Thymus (tissue), 11 donors: ENCODE measurements at regions not wholly inside any gene's neighbourhood (a gene's known extent, or its start where the extent isn't known, plus 50 kb on each side); places are given as distances from the start of the nearest gene placed in this dataset.

Experiments
- DNase-seq, 9 donors: peaks; one replicate each; pipeline ENCODE4 v3.0.0-alpha.2; 2013; ENCODE audit warnings: low spot score in 9 of 9, low read depth in 6 of 9, missing footprints in 1 of 9
- H3K27ac ChIP-seq, 2 donors: one replicate each; pipeline ENCODE4 v1.5.1; 2013; ENCODE audit warnings: control low read depth in 1 of 2, low read depth in 1 of 2, low read length in 1 of 2, mild to moderate bottlenecking in 1 of 2, moderate library complexity in 1 of 2
- H3K27me3 ChIP-seq, 2 donors: one replicate each; pipeline ENCODE4 v1.5.1; 2013; ENCODE audit warnings: low read length in 1 of 2; ENCODE audit not compliant: control insufficient read depth in 2 of 2, insufficient read depth in 1 of 2
- H3K36me3 ChIP-seq, 2 donors: one replicate each; pipeline ENCODE4 v1.5.1; 2013; ENCODE audit warnings: low read length in 1 of 2, mild to moderate bottlenecking in 1 of 2, moderate library complexity in 1 of 2; ENCODE audit not compliant: control insufficient read depth in 2 of 2, insufficient read depth in 2 of 2
- H3K4me1 ChIP-seq, 2 donors: one replicate each; pipeline ENCODE4 v1.5.1; 2013; ENCODE audit warnings: low read length in 2 of 2; ENCODE audit not compliant: control insufficient read depth in 2 of 2, insufficient read depth in 2 of 2
- H3K4me3 ChIP-seq, 2 donors: one replicate each; pipeline ENCODE4 v1.5.1; 2013; ENCODE audit warnings: low read length in 2 of 2, control low read depth in 1 of 2, mild to moderate bottlenecking in 1 of 2
- H3K9me3 ChIP-seq, 2 donors: one replicate each; pipeline ENCODE4 v1.5.1; 2013; ENCODE audit warnings: low read length in 1 of 2, mild to moderate bottlenecking in 1 of 2; ENCODE audit not compliant: control insufficient read depth in 2 of 2, insufficient read depth in 1 of 2
- WGBS: extraction: QIAGEN DNeasy Blood & Tissue Kit; methylation state at CpG from one replicate; pipeline ENCODE4 v1.1.7; 2013; 5-methylcytosine and 5-hydroxymethylcytosine counted together
- donor health status: healthy.

GRCh38 chr20:12883507-12883885 is 125.3 kb upstream of the SPTLC3 start:
- no peaks in the 10 kb centered on the region for H3K4me1 ChIP-seq
- no peak overlapping the region for H3K4me3 ChIP-seq
- no peaks in the 10 kb centered on the region for H3K36me3 ChIP-seq
- no peaks in the 10 kb centered on the region for H3K9me3 ChIP-seq
- no peak for DNase-seq
- H3K27me3 ChIP-seq = no peaks in the 10 kb centered on the region
- H3K27ac ChIP-seq = no peak overlapping the region

DNA sequence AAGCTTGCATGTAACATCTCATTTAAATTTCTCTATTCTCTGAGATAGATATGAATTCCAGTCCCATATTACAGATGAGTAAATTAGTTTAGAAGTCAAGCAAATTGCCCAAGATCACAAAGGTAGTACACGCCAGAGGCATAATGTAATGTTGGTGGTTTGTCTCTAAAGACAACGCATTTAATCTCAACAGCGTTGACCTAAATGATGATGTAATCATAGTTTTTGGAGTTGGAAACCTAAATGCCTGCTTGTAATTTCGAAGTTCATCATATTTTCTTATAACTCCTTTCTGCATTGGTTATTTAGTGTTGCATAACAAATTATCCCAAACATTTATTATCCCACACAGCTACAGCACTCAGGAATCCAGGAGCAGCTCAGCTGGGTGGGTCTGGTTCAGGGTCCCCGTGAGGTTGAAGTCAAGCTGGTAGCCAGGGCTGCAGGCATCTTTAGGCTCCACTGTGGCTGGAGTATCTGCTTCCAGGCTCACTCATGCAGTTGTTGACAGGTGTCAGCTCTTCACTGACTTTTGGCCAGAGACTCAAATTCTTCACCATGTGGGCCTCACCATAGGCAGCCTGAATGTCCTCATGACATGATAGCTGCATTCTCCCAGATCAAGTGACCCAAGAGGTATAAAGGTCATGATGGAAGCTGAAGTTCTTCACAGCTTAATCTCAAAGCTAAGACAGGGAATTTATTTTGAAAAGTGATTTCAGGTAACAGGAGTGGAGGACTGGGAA is 122.0 kb upstream of the SPTLC3 start:
- 89% methylated on average over 5 of the region's 5 CpGs for WGBS
- DNase-seq = no peak

GRCh38 chr20:12891643-12892042 is 117.1 kb upstream of the SPTLC3 start:
- no peaks in the 10 kb centered on the region for H3K36me3 ChIP-seq
- H3K4me3 ChIP-seq = no peak overlapping the region
- no peaks in the 10 kb centered on the region for H3K9me3 ChIP-seq
- 97% methylated on average over 3 of the region's 3 CpGs for WGBS
- no peaks in the 10 kb centered on the region for H3K27me3 ChIP-seq
- DNase-seq = no peak
- H3K27ac ChIP-seq = no peak overlapping the region
- H3K4me1 ChIP-seq = no peaks in the 10 kb centered on the region

More for the DNA sequence above, 122.0 kb upstream of the SPTLC3 start:
- Histone ChIP-seq H3K4me1 (no peaks in the 10 kb centered on the region), H3K9me3 (no peaks in the 10 kb centered on the region), H3K36me3 (no peaks in the 10 kb centered on the region), H3K27me3 (no peaks in the 10 kb centered on the region), H3K4me3 (no peak overlapping the region), H3K27ac (no peak overlapping the region)

DNA sequence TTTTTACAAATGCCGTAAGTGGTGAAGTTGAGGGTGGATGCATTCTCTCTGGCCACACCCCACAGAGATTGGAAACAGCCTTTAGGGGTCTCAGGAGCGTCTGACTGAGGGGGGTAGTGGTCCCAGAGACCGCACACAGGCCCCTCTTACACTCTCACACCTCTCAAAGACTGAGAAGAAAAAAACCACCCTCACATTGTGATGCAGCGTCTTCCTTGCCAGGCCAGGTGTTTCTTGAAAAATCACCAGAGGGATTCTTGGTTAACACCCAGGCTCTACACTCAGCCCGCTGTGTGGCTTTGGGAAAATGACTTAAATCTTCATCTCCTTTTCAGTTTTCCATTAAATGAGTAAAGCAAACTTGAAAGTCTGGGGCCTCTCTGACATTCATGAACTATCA is 115.8 kb upstream of the SPTLC3 start:
- H3K27ac ChIP-seq = no peak overlapping the region
- WGBS = 61% methylated on average over 5 of the region's 5 CpGs
- no peaks in the 10 kb centered on the region for H3K4me1 ChIP-seq
- H3K9me3 ChIP-seq = no peaks in the 10 kb centered on the region
- no peak overlapping the region for H3K4me3 ChIP-seq
- DNase-seq = no peak
- no peaks in the 10 kb centered on the region for H3K27me3 ChIP-seq
- no peaks in the 10 kb centered on the region for H3K36me3 ChIP-seq

DNA sequence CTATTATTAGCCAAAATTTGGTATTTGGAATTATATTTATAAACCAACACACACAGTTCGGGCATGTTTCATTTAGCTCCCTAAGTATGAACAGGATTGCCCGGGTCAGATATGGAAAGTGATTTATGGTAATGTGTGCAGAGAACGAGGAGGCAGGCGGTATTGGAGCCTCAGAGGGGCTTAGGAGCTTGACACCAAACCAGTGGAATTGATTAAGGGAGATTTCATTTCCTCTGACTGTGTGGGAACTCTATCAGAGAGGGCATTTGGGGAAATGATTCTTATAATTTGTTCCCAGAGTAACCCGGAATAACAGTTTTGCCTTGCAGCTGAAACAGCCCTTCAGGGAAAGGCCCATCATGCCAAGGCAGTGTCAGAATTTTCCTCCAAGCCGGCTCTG is 115.1 kb upstream of the SPTLC3 start:
- H3K27me3 ChIP-seq = no peaks in the 10 kb centered on the region
- H3K36me3 ChIP-seq = no peaks in the 10 kb centered on the region
- H3K27ac ChIP-seq = no peak overlapping the region
- DNase-seq = no peak
- H3K9me3 ChIP-seq = no peaks in the 10 kb centered on the region
- no peak overlapping the region for H3K4me3 ChIP-seq
- no peaks in the 10 kb centered on the region for H3K4me1 ChIP-seq
- 67% methylated on average over 6 of the region's 6 CpGs for WGBS

DNA sequence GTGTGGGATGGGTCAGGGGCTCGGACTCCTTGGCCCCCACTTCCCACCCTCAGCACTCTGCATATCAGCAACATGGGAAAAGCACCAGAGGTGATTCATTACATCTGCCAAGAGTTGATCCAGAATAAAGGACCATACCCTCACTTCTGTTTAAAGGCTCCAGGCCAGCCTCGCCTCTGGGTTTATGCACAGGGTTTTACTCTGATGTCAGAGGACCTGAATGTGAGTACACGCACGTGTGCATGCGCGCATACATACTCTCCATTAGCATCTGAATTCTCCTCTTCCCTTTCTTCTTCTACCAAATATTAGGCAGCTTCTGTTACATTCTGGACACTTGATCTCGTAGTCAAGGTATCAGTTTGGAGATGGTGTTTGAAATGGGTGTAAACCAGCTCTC is 114.7 kb upstream of the SPTLC3 start:
- no peak overlapping the region for H3K27ac ChIP-seq
- 95% methylated on average over 7 of the region's 7 CpGs for WGBS

DNA sequence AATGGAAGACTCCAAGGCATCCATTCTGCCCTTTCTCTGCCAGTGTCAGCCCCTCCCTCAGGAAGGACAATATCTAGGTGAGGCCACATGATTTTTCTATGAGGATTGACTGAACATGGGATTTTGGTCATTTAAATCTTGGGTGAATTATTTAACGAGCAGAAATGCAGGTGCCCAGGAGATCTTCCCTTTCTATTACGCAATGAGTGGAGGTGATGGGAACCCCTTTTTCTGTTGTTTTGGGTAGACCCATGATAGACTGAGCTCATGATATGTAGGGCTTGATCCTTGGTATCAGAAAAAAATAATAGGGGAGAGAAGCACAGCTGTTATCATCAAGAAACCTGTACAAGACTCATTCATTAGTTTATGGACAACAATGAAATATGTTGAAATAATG is 112.6 kb upstream of the SPTLC3 start:
- H3K27ac ChIP-seq = no peak overlapping the region
- no peaks in the 10 kb centered on the region for H3K27me3 ChIP-seq
- 96% methylated on average over 2 of the region's 2 CpGs for WGBS
- H3K4me1 ChIP-seq = no peaks in the 10 kb centered on the region
- H3K36me3 ChIP-seq = no peaks in the 10 kb centered on the region
- H3K4me3 ChIP-seq = no peak overlapping the region
- H3K9me3 ChIP-seq = no peaks in the 10 kb centered on the region
- no peak for DNase-seq

More for the DNA sequence above, 114.7 kb upstream of the SPTLC3 start:
- Histone ChIP-seq H3K4me1 (no peaks in the 10 kb centered on the region), H3K36me3 (no peaks in the 10 kb centered on the region), H3K4me3 (no peak overlapping the region), H3K9me3 (no peaks in the 10 kb centered on the region), H3K27me3 (no peaks in the 10 kb centered on the region)
- DNase-seq = no peak

DNA sequence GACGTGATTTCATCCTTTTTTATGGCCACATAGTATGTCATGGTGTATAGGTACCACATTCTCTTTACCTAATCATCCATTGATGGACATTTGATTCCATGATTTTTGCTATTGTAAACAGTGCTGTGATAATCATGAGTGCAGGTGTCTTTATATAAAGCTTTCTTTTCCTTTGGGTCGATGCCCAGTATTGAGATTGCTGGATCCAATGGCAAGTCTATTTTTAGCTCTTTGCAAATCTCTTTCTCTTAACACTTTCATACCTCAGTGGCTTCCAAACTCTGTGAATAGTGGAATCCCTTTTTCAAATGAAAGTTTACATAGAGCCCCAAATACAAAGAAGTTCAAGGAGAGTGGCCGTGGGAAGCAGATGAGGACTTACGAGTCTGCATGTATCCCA is 105.8 kb upstream of the SPTLC3 start:
- H3K4me3 ChIP-seq = no peak overlapping the region

DNA sequence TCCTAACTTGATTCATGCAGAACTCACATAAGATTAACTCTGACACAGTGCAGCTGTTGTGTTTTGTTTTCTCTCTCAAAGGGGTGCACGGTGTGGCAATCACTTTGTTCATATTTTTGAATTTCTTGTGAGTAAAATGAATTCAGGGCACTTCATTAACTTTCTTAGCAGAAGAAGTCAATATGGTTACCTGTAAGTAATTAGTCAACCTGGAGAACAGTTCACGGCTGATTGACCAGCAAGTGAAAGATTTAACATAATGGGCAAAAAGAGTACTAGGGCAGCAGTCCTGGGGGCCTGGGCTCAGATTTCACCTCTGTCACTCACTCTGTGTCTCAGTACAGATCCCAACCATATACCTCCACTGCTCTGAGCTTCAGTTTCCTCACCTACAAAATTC is 102.4 kb upstream of the SPTLC3 start:
- H3K4me3 ChIP-seq = no peak overlapping the region
- no peaks in the 10 kb centered on the region for H3K9me3 ChIP-seq
- H3K27me3 ChIP-seq = no peaks in the 10 kb centered on the region
- no peak for DNase-seq
- WGBS = 90% methylated on average over 2 of the region's 2 CpGs
- no peaks in the 10 kb centered on the region for H3K4me1 ChIP-seq
- H3K27ac ChIP-seq = no peak overlapping the region
- no peaks in the 10 kb centered on the region for H3K36me3 ChIP-seq

More for the DNA sequence above, 105.8 kb upstream of the SPTLC3 start:
- 92% methylated on average over 4 of the region's 4 CpGs for WGBS
- Histone ChIP-seq H3K27ac (no peak overlapping the region), H3K9me3 (no peaks in the 10 kb centered on the region), H3K36me3 (no peaks in the 10 kb centered on the region), H3K27me3 (no peaks in the 10 kb centered on the region), H3K4me1 (no peaks in the 10 kb centered on the region)
- no peak for DNase-seq
